HFFc6 (cell line): ENCODE measurements at regions not wholly inside any gene's neighbourhood (a gene's known extent, or its start where the extent isn't known, plus 50 kb on each side); places are given as distances from the start of the nearest gene placed in this dataset.

ENCODE experiments used
- DNase-seq: peaks from one replicate; pipeline ENCODE4 v3.0.0-alpha.2; 2018
- H3K27ac Mint-ChIP-seq: 2 replicates; pipeline ENCODE4 v1.8.0; 2020; ENCODE audit warnings: mild to moderate bottlenecking, mixed read lengths
- H3K27me3 Mint-ChIP-seq: 2 replicates; pipeline ENCODE4 v1.8.0; 2021; ENCODE audit warnings: mild to moderate bottlenecking, moderate library complexity, mixed read lengths; ENCODE audit not compliant: insufficient read depth
- H3K36me3 Mint-ChIP-seq: 2 replicates; pipeline ENCODE4 v1.8.0; 2021; ENCODE audit warnings: low read depth, mixed read lengths
- H3K4me1 Mint-ChIP-seq: 2 replicates; pipeline ENCODE4 v1.8.0; 2020; ENCODE audit warnings: low read depth, mixed read lengths
- H3K4me3 Mint-ChIP-seq: 2 replicates; pipeline ENCODE4 v1.8.0; 2020; ENCODE audit warnings: mild to moderate bottlenecking, moderate library complexity, mixed read lengths
- H3K9me3 Mint-ChIP-seq: 2 replicates; pipeline ENCODE4 v1.8.0; 2020; ENCODE audit warnings: mild to moderate bottlenecking, mixed read lengths
- TF ChIP-seq, protein P1 (sequence below): fragments of 200-600 bp; sonication (generic); IDR thresholded peaks from 2 replicates; pipeline ENCODE4 v1.5.0; 2021; ENCODE audit warnings: antibody characterized with exemption, mild to moderate bottlenecking

DNA sequence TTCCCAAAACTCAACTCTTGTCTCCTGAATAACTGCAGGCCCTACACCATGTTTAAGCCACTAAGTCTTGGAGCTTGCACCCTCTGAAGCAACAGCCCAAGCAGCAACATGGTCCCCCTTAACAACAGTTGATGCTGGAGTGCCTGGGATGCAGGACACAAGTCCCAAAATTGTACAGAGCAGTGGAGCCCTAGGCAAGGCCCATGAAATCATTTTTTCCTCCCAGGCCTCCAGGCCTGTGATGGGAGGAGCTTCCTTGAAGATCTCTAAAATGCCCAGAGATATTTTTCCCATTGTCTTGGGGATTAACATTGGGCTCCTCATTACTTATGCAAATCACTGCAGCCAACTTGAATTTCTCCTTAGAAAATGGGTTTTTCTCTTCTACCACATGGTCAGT, 311.9 kb upstream of the EPHA3 start:
- H3K4me1 Mint-ChIP-seq = no peaks in the 10 kb centered on the region
- H3K4me3 Mint-ChIP-seq = no peak overlapping the region
- H3K9me3 Mint-ChIP-seq = peaks cover 47% of the 10 kb centered on the region
- H3K27me3 Mint-ChIP-seq = no peaks in the 10 kb centered on the region
- no peak overlapping the region for H3K27ac Mint-ChIP-seq
- no peak for DNase-seq
- TF ChIP-seq, protein P1, sequence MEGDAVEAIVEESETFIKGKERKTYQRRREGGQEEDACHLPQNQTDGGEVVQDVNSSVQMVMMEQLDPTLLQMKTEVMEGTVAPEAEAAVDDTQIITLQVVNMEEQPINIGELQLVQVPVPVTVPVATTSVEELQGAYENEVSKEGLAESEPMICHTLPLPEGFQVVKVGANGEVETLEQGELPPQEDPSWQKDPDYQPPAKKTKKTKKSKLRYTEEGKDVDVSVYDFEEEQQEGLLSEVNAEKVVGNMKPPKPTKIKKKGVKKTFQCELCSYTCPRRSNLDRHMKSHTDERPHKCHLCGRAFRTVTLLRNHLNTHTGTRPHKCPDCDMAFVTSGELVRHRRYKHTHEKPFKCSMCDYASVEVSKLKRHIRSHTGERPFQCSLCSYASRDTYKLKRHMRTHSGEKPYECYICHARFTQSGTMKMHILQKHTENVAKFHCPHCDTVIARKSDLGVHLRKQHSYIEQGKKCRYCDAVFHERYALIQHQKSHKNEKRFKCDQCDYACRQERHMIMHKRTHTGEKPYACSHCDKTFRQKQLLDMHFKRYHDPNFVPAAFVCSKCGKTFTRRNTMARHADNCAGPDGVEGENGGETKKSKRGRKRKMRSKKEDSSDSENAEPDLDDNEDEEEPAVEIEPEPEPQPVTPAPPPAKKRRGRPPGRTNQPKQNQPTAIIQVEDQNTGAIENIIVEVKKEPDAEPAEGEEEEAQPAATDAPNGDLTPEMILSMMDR = no peak
- H3K36me3 Mint-ChIP-seq = peaks cover 9% of the 10 kb centered on the region

DNA sequence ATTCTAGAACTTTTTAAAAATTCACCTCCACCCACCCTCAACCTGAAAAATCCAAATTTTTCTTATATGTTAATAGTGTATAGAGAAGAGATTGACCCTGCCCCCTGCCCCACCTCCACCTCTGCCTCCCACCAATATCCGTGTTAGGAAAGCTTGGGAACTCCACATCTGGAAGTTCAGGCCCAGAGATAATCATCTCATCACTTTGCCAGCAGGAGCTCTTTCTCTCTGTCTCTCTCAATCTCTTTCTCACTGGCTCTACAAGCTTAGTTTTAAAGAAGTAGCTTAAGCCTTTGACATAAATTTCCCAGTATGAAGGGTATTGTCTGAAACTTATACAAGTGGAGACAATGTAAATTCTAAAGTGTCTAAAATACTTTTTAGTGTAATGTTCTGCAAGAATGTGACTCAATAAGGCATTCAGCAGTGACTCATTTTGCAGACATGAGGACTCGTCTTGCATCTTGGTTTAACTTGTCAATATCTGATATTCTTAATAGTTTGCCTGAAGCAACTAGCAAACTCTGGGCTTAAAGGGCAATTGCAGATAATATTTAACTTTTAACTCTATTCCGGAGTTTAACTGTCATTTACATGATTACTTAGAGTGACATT, 299.8 kb upstream of the EPHA3 start:
- Mint-ChIP-seq H3K4me3 (peak overlapping the region; percentile 53; the same call in 1 of the 2 replicates), H3K27me3 (no peaks in the 10 kb centered on the region), H3K27ac (0 out of 2 replicates have a peak overlapping the region, but pooled peaks have one; percentile 24), H3K4me1 (peaks cover 20% of the 10 kb centered on the region), H3K36me3 (no peaks in the 10 kb centered on the region), H3K9me3 (peaks cover 5% of the 10 kb centered on the region; the same call in 1 of the 2 replicates)
- TF ChIP-seq, protein P1 = no peak
- no peak for DNase-seq

DNA sequence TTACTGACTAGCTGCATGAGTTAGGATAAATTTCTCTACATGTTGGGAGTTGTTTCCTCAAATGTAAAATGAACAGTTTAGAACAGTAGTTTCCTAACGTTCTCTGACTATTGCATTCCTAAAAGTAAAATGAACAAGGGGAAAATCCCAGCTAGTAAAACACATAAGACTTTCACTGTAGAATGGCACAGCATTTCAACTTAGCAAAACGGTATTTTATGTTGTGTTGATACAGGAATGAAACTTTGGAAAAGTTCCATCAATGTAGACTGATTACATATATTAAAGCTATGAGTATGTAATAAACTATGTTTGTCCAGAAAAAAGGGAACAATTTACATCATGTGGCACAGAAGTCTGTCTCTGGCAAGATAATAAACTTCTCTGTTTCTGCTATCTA, 297.4 kb upstream of the EPHA3 start:
- H3K27me3 Mint-ChIP-seq = no peaks in the 10 kb centered on the region
- TF ChIP-seq, protein P1 = no peak
- H3K4me3 Mint-ChIP-seq = no peak overlapping the region
- peaks cover 5% of the 10 kb centered on the region; the same call in 1 of the 2 replicates for H3K9me3 Mint-ChIP-seq
- H3K36me3 Mint-ChIP-seq = no peaks in the 10 kb centered on the region
- DNase-seq = no peak
- H3K4me1 Mint-ChIP-seq = peaks cover 20% of the 10 kb centered on the region
- H3K27ac Mint-ChIP-seq = no peak overlapping the region

DNA sequence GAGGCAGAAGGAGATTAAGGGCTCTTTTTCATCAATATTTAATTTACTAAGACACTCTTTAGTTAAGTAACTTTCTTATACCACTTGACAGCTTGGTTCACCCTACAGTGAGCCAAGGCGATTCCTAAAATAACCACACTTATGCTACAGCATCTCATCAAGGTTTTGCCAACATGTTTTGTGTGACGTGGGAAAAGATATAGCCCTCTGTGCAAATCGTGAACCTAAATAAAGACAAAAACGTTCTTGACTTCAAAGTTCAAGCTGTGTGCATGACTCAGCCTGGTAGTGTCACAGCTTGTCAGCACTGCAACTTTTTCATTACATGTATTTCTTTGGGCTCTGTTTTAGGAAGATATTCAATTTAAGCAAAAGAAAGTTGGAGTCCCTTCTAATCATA, 297.0 kb upstream of the EPHA3 start:
- H3K4me3 Mint-ChIP-seq = no peak overlapping the region
- H3K27me3 Mint-ChIP-seq = no peaks in the 10 kb centered on the region
- H3K27ac Mint-ChIP-seq = no peak overlapping the region
- no peaks in the 10 kb centered on the region for H3K36me3 Mint-ChIP-seq
- TF ChIP-seq, protein P1 = no peak
- peaks cover 5% of the 10 kb centered on the region; the same call in 1 of the 2 replicates for H3K9me3 Mint-ChIP-seq
- H3K4me1 Mint-ChIP-seq = peaks cover 20% of the 10 kb centered on the region
- no peak for DNase-seq

DNA sequence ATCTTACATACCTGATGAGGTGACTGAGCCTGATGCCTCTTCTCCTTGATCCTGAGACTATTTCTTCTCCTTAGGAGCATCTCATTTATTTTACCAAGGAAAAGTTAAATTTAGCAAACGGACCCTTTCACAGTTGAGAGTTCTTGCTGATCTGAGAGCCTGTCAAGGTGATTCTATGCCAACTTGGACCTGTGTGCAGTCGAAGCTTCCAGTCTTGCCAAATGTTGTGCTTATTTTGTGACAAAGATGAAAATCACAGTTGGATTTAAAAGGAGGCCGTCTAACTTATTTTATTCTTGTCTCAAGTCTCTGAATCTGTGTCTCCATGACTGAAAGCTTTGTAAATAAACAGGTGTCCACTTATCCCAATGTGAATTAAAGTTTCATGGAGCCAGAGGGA, 296.3 kb upstream of the EPHA3 start:
- H3K4me1 Mint-ChIP-seq = peaks cover 20% of the 10 kb centered on the region
- TF ChIP-seq, protein P1 = no peak
- H3K36me3 Mint-ChIP-seq = no peaks in the 10 kb centered on the region
- no peak for DNase-seq
- H3K4me3 Mint-ChIP-seq = no peak overlapping the region
- H3K27me3 Mint-ChIP-seq = no peaks in the 10 kb centered on the region
- H3K27ac Mint-ChIP-seq = no peak overlapping the region
- peaks cover 9% of the 10 kb centered on the region; the same call in 1 of the 2 replicates for H3K9me3 Mint-ChIP-seq
